ENCODE measurements at regions not wholly inside any gene's neighbourhood (a gene's known extent, or its start where the extent isn't known, plus 50 kb on each side); places are given as distances from the start of the nearest gene placed in this dataset.
A peak's percentile ranks its signal among the peaks of the same experiment; 100 is the strongest.
"Not testable (repeated sequence)": the region's sequence is repeated elsewhere in the genome, so short reads cannot be mapped to it uniquely, and the experiment has no call there.

DNA sequence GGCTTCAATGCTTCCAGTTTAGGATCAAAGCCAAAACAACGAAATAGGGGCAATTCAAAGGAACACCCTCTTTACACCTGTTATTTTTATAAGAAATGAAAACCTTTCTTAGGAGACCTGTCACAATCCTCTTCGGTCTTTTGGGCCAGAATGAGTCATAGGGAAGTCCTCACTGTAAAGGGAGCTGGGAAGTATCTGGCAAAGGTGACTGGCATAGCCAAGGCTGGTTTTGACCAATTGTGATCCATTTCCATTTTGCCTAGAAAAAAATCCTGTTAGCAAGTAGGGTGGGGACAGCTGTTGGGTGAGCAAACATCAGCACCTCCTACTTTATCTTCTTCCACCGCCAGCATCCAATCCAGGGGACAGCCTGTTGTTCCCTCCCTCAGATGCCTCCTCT, 343.2 kb upstream of the SULF2 start:
- DNase-seq = no peak

DNA sequence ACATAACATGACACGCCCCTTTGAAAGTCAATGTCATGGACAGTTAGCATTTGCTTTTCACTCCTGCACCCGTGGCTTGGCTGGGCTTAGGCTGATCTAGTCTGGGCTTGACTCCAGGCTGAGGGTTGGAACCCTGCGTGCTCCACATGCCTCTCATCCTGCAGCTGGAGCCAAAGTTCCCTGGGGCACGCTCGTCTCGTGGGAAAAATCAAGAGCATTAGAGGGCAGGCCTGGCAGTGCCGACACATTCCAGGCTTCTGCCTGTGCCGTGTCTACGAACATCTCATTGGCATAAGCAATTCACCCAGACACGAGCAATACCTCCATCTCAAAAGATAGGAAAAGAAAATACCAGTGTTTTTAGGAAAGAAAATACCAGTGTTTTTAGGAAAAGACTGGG, 342.7 kb upstream of the SULF2 start:
- not testable (repeated sequence) for DNase-seq

DNA sequence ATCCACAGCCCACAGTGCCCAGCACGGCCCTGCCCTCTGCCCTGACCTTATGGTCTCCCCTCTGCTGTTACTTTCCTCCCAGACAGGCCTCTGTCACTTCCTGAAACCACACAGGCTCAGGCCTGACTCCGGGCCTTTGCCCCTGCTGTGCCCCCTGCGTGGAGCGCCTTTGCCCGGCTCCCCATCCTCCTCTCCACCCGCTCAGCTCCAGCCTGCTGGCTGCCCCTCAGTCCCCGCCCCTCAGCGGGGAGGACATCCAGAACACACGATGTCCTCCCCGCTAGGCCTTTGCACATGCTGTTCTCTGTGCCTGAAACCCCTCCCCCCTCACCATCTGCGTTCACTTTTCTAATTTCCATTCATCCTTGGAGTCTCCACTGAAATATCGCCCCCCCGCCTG, 341.9 kb upstream of the SULF2 start:
- not testable (repeated sequence) for DNase-seq

DNA sequence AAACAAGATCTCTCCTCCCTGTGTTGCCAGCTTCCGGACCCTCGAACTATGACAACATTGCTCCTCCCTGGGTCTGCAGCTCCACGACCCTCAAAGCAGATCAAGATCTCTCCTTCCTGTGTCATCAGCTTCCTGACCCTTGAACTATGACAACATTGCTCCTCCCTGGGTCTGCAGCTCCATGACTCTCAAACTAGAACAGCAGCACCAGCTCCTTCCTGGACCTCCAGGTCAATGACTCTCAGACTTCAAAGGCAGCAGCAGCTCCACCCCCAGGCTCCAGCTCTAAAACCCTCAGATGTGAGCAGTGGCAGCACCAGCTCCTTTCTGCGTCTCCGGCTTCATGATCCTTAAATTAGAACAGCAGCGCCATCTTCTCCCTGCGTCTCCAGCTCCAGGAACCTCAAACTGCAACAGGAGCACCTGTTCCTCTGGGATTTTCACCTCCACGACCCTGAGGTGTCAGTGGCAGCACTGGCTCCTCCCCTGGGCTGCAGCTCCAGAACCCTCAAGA, 341.0 kb upstream of the SULF2 start:
- no peak for DNase-seq

DNA sequence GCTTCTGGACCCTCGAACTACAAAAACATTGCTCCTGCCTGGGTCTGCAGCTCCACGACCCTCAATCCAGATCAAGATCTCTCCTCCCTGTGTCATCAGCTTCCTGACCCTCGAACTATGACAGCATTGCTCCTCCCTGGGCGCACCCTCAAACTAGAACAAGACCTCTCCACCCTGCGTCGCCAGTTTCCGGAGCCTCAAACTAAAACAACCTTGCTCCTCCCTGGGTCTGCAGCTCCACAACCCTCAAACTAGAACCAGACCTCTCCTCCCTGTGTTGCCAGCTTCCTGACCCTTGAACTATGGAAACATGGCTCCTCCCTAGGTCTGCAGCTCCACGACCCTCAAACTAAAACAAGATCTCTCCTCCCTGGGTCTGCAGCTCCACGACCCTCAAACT, 339.7 kb upstream of the SULF2 start:
- DNase-seq = no peak

DNA sequence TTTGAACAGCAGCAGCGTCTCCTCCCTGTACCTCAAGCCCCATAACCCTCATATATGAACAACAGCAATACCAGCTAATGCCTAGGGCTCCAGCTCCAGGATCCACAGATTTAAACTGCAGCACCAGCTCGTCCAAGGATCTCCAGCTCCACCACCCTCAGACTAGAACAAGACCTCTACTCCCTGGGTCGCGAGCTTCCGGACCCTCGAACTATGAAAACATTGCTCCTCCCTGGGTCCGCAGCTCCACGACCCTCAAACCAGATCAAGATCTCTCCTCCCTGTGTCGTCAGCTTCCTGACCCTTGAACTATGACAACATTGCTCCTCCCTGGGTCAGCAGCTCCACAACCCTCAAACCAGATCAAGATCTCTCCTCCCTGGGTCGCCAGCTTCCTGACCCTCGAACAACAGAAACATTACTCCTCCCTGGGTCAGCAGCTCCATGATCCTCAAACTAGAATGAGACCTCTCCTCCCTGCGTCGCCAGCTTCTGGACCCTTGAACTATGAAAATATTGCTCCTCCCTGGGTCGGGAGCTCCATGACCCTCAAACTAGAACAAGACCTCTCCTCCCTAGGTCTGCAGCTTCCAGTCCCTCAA, 339.0 kb upstream of the SULF2 start:
- no peak for DNase-seq

DNA sequence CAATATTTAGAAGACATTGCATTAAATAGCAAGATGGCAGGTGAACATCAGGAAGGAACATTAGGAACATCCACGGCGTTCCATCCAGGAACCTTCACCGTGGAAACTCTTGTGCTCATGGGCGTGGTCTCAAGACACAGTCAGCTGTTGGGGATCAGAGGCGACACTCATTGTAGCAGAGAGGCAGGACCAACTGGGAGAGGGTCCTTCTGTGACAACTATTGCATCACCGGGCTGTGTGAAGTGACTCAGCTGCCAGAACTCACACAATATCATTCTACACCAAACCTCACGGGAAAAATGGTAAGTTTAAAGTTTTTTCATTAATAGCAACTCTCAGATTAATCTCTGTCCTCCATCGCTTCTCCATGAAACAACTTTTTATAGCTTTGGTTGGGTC, 334.8 kb upstream of the SULF2 start:
- no peak for DNase-seq

DNA sequence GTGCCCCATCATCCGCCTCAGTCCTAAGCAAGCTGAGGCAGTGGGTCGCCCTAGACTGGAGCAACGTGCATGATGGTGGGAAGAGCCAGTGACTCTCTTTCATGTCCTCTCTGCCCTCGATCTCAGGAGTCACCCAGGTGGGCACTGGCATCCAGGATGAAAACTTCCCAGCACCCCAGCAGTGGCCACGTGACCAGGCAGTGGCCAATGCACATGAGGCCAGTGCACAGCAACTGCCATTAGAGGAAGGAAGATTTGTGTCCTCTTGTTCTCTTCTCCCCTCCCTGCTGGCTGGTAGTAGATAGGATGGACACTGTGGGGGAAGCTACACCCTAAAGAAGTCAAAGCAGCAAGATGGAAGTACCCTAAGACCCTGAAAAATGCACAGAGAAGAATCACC, 334.1 kb upstream of the SULF2 start:
- DNase-seq = not testable (repeated sequence)

DNA sequence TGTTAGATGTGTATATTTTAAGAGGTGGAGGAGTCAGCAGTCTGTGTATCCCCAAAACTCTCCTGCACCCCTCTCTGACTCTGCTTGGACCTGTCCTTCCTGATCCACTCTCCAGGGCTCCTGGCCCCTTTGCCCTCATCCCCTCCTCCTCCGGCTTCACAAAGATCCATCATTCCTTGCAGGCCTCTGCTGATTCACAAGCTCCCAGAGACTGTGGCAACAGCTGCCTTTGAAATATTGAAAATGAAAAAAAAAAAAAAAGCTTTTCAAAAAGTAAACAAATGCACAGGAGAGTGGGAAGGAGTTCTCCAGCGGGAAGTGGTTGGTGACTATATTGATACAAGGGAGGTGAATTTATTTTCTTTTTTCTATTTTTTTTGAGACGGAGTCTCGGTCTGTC, 330.2 kb upstream of the SULF2 start:
- DNase-seq = no peak

DNA sequence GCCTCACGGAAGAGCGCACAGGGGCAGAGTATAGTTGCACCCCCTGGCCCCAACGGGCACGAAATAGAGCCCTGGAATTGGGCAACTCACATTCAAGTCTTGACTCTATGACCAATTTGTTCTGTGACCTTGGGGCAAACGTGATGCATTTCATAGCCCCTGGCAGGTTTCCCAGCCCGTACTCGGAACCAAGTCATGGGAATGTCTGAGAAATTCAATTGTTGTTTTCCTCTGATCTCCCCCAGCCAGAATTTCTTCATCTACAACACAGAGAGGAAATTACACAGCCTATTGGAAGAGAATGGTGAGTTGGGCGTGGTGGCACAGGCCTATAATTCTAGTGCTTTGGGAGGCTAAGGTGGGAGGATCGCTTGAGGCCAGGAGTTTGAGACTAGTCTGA, 322.3 kb upstream of the SULF2 start:
- DNase-seq = no peak

DNA sequence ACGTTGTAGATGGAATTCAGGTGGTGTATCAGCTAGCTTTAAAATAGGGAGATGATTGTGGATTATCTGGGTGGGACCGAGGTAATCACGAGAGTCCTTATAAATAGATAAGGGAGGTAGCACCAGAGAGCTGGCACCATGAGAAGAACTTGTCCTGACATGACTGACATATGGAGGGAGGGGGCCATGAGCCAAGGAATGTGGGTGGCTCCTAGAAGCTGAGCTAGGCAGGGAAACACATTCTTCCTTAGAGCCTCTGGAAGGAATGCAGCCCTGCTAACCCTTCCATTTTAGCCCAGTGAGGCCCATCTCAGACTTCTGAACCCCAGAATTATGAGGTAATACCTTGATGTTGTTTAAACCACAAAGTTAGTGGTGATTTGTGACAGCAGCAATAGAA, 321.1 kb upstream of the SULF2 start:
- DNase-seq = no peak

DNA sequence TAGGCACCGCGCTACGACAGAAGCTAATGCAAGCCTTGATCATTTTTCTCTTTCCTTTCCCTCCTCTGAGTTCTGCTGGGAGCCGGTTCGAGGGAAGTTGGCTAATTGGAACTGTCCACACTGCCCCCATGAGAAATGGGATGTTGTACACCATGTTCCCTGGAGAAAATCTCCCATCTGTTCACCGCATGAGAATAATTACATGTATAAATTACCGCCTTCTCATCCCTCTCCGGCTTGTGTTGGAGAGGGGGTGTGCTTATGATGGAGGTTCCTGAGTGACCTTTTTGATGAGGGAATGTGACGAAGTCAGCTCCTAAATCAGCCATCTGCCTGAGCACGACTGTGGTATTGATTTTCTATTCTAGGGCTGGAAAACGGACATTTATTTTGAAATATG, 320.2 kb upstream of the SULF2 start:
- DNase-seq = no peak

DNA sequence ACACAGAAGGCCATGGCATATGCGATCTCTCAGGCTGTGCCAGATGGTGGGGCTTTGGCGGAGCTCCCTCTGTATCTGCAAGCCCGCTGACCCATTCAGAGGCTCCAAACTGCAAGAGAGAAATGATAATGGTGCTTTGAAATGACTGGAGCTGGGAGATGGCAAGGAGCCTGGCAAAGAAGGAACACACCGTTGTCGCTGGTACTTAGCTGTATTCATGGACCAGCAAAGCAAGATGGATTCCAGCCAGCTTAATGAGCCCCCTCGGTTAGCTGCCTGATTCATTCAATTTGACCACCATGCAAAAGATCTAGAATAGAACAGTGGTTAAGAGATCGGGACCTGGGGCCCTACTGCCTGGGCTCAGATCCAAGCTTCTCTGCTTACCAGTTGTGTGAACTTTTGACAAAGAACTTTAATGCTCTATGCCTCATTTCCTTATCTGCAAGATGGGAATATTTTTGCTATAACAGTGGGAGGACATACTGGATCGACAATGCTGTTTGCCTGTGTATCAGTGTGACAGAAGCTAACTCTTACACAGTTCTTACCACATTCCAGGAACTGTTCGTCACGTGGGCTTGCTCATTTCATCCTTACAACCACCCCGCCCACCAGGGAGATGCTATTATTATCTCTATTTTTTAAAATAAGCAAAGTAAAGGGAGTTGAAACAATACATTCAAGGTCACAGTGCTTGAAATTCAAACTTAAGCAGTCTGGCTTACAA, 317.8 kb upstream of the SULF2 start:
- DNase-seq = peak; percentile 26

DNA sequence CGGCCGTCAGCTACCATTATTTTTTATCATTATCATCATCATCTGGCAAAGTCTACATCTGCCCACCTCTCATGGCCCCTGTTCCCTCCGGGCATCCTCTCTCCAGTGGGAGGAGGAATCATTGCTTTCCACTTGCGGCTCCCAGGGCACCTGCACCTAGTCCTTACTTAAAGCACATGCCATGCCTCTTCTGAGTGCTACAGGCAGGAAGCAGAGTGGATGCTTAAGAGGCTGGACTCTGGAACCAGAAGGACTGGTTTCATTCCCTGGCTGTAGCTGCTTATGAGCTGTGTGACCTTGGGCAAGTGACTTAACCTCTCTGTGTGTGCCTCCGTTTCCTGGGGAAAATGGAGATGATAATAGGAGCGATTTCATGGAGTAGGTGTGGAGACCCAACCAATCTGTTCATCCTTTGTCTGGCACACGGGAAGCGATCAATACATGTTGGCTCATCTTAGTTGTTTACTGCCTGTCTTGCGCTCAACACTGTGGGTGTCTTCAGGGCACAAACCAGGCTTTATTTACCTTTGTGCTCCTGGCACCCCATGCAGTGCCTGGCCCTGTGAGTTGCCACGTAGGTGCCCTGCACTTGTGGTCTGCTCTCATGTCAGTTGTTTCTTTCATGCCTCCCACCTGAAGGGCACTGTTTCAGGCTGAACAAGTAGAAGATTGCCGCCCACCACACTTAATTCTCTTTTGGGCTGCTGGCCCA, 317.0 kb upstream of the SULF2 start:
- DNase-seq = no peak

DNA sequence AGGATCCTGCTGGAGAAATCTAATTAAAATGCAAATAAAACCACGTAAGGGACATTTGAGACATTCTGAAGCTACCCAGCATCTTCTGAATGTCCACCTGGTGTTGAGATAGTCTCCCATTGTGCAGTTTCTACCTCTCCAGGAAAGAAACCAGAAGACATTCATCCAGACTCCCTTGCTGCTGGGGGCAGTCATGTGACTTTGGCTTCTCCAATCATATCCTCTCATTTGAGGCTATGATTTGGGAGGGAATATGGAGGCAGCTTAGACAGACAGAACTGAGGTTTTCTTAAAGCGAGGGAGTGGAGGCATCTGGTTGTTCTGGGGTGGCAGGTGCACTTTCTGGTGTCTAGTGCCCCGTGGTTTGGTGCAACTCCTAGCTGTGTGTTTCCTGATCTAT, 315.2 kb upstream of the SULF2 start:
- no peak for DNase-seq

DNA sequence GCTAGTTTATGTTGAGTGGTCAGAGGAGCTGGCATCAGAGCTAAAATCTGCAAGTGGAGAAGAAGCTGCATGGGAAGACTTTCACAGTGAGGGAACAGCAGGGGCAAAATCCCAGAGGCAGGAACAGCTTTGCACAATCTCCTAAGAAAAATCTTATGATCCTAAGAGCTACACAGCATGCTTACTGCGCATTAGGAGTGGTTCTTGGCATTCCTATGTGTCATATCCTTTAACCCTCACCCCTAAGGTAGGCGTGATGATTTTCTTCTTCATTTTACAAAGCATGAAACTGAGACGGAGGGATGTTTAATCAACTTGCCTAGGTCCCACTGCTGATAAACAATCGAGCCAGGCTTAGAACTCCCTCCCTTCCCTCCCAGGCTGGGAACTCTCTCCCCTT, 313.6 kb upstream of the SULF2 start:
- no peak for DNase-seq

DNA sequence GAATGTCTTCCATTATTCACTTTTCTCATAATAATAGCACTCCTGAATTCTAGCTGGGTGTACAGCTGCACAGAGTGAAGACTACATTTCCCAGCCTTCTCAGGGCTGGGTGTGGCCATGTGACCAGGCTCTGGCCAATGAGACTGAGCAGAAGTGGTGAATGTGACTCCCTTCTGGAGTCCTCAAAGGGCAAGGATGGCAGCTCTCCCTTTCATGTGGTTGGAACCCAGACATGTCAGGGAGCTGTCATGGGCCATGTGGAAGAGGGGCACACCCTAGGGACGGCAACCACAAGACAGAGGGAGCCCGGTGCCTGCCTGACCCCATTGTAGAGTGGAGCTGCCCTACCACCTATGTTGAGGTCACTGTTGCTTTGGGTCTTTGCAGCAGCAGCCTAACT, 312.8 kb upstream of the SULF2 start:
- no peak for DNase-seq

DNA sequence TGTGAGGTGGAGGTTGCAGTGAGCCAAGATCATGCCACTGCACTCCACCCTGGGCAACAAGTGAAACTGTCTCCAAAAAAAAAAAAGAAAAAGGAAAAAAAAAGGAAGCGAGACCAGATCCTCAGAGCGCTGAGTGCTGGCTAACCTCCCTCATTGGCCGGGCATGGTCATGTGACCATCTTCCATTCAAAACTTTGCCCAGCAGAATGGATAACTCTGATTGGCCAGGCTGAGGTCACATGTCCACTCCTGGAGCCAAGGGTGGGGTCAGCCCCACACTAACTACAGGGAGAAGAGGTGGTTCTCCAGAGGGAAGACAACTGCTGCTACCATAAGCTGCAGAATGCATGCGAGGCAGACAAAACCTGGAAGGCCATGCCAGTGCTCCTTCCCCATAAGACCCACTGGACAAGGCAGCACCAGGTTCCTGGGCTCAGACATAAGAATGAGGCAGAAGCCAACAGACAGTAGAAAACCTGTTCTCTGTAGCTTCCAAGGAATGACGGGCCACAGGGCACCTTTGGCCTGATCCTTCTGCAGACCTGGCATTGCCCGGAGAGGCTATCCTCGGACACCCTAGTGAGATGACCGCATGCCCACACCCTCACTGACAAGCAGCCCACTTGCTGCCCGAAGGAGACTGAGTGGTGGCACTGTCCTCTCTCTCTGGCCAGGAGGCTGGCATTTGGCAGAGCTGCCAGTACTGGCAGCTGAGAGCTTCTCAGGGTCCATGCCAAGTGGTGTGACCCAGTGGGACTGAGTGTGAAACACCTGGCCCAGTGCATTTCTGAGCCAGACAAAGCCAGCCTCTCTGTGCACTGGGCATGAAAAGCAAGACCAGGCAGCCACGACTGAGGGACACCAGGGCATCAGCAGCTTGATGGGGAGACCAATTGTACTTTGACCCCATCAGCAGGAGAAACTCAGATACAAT, 311.9 kb upstream of the SULF2 start:
- no peak for DNase-seq

DNA sequence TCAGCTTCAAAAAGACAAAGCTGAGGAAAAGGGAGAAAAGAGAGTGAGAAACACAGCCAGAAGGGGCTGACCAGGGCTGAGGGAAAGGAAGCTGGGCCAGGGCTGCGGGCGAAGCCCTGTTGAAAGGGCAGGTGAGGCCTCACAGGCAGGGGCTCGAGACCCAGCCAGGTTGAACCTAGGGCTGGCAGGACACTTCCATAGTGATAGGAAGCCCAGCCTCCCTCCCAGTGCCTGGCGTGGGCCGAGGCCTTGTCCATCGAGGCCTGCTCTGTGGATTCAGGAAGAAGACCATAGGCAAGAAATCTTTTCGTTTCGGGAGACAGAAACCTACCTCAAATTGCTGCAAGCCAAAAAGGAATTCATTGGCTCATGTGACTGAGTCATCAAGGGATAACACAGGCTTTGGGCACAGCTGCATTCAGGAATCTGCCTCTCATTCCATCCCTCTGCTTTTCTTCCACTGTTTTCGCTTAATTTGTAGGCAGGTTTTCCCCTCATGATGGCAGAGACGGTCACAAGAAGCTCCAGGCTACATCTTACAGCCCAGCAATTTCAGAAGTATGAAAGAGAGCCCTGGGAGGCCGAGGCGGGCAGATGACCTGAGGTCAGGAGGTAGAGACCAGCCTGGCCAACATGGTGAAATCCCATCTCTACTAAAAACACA, 311.1 kb upstream of the SULF2 start:
- DNase-seq = no peak

DNA sequence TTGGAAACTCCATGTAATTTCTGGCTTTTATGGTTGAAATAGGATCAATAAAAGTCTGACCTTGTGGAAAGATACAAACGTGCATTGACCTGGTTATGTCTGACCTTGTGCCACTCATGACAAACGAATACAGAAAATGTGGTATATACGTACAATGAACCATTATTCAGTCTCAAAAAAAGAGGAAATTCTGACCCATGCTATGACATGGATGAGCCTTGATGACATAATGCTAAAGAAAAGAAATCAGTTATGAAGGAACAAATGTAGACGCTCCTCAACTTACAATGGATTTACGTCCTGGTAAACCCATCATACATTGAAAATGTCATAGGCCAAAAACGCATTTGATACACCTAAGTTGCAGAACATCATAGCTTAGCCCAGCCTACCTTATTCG, 309.7 kb upstream of the SULF2 start:
- DNase-seq = no peak

DNA sequence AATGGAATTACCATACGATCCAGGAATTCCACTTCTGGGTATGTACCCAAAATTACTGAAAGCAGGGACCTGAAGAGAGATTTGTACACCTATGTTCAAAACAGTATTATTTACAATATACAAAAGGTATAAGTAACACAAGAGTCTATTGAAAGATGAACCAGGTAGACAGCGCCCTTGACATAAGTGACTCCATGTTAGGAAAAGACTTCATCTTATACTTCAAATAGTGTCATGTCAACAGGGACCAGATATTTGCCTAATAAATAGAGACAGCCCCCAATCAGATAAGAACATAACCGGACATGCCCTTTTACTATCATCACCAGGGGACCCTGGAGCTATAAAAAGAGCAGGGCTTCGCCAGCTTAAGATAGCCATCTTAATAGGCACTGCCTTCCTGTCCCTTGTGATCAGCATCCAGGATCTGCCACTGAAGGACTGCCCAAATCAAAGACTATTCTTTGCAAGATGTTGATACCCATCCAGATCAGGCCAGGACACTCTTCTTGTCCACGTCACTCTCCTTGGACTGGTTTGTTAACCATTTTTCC, 309.0 kb upstream of the SULF2 start:
- DNase-seq = no peak
